Hepatocyte (in vitro differentiated cells): ENCODE measurements at regions not wholly inside any gene's neighbourhood (a gene's known extent, or its start where the extent isn't known, plus 50 kb on each side); places are given as distances from the start of the nearest gene placed in this dataset.
"Not testable (repeated sequence)": the region's sequence is repeated elsewhere in the genome, so short reads cannot be mapped to it uniquely, and the experiment has no call there.

ENCODE experiments used
- DNase-seq: peaks from one replicate; pipeline ENCODE4 v3.0.0-alpha.2; 2016; ENCODE audit warnings: low spot score
- H2AFZ ChIP-seq: fragments of 200-600 bp; sonication (generic); 2 replicates; pipeline ENCODE4 v1.6.0; 2016; ENCODE audit warnings: antibody characterized with exemption, mild to moderate bottlenecking
- H3K27ac ChIP-seq: fragments of 200-600 bp; sonication (generic); 2 replicates; pipeline ENCODE4 v1.5.1; 2016; ENCODE audit warnings: mild to moderate bottlenecking
- H3K27me3 ChIP-seq: fragments of 200-600 bp; sonication (generic); 2 replicates; pipeline ENCODE4 v1.6.1; 2016
- H3K36me3 ChIP-seq: fragments of 200-600 bp; sonication (generic); replicated peaks from 2 replicates; pipeline ENCODE4 v1.5.1; 2016; ENCODE audit warnings: low read depth; ENCODE audit not compliant: insufficient read depth
- H3K4me1 ChIP-seq: fragments of 200-600 bp; sonication (generic); 2 replicates; pipeline ENCODE4 v1.5.1; 2016; ENCODE audit warnings: mild to moderate bottlenecking, moderate library complexity; ENCODE audit not compliant: insufficient read depth
- H3K4me2 ChIP-seq: fragments of 200-600 bp; sonication (generic); 2 replicates; pipeline ENCODE4 v1.6.0; 2016
- H3K4me3 ChIP-seq: fragments of 200-600 bp; sonication (generic); 2 replicates; pipeline ENCODE4 v1.5.1; 2016; ENCODE audit warnings: mild to moderate bottlenecking
- H3K79me2 ChIP-seq: fragments of 200-600 bp; sonication (generic); 2 replicates; pipeline ENCODE4 v1.6.0; 2017; ENCODE audit warnings: mild to moderate bottlenecking
- H3K9me2 ChIP-seq: fragments of 200-600 bp; sonication (generic); replicated peaks from 2 replicates; pipeline ENCODE4 v1.6.0; 2017; ENCODE audit warnings: mild to moderate bottlenecking; ENCODE audit not compliant: insufficient read depth
- H3K9me3 ChIP-seq: fragments of 200-600 bp; sonication (generic); 2 replicates; pipeline ENCODE4 v1.5.1; 2016; ENCODE audit warnings: low read depth, mild to moderate bottlenecking
- H4K20me1 ChIP-seq: fragments of 200-600 bp; sonication (generic); 2 replicates; pipeline ENCODE4 v1.6.0; 2016; ENCODE audit warnings: mild to moderate bottlenecking; ENCODE audit not compliant: insufficient read depth, poor library complexity, severe bottlenecking
- EZH2 ChIP-seq: fragments of 200-600 bp; sonication (generic); IDR thresholded peaks from 2 replicates; pipeline ENCODE4 v1.6.1; 2016; ENCODE audit warnings: antibody characterized with exemption, mild to moderate bottlenecking, borderline replicate concordance
- EZH2phosphoT487 ChIP-seq: fragments of 200-600 bp; sonication (generic); IDR thresholded peaks from one replicate; pipeline ENCODE4 v1.6.1; 2018; ENCODE audit warnings: antibody characterized with exemption, mild to moderate bottlenecking, low read depth, moderate library complexity; ENCODE audit not compliant: unreplicated experiment, severe bottlenecking
- WGBS: methylation state at CpG from one replicate; pipeline ENCODE4 v1.1.6; 2016; ENCODE audit warnings: low lambda C conversion rate; ENCODE audit errors: missing lambda C conversion rate; 5-methylcytosine and 5-hydroxymethylcytosine counted together
- TF ChIP-seq, protein P1 (sequence below): fragments of 200-600 bp; sonication (generic); IDR thresholded peaks from 2 replicates; pipeline ENCODE4 v1.5.1; 2016; ENCODE audit warnings: antibody characterized with exemption, mild to moderate bottlenecking; ENCODE audit not compliant: poor library complexity

DNA sequence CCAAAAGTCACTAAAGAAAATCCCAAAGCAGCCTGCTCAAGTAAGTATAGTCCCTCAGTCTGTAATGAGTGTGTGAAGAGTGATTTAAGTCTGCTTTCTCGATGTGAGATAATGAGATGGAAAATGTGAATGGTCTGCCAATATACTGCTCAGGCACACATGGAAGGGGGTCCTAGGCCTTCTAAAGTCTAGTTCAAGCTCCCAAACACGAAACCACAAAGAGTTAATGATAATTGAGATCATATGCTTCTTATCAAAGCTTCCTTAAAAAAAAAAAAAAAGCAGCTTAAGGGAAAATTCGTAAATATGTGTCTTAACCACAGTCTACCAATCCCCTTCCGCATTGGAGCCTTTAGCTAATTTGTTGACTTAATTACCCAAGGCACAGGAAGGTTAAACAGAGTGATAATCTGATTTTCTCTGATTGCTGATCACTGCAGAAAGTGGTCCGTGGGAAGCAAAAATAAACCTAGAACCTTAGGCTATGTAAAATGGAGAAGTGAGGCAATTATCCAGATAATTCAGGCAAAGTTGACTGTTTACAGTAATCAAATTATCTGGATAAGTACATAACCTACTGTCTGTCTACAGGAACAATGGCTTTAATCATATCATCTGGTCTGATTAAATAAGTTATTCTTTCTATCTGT lies 172.9 kb downstream of the MBL2 start:
- Histone ChIP-seq H3K36me3 (no peaks in the 10 kb centered on the region), H3K9me2 (no peaks in the 10 kb centered on the region), H3K79me2 (no peaks in the 10 kb centered on the region), H2AFZ (no peak overlapping the region), H3K4me1 (no peaks in the 10 kb centered on the region), H3K27ac (no peak overlapping the region), H3K27me3 (no peaks in the 10 kb centered on the region), H3K4me2 (no peak overlapping the region), H4K20me1 (no peaks in the 10 kb centered on the region), H3K4me3 (no peak overlapping the region), H3K9me3 (no peaks in the 10 kb centered on the region)
- TF ChIP-seq EZH2phosphoT487, result no peak
- TF ChIP-seq EZH2, result no peak
- TF ChIP-seq, protein P1, sequence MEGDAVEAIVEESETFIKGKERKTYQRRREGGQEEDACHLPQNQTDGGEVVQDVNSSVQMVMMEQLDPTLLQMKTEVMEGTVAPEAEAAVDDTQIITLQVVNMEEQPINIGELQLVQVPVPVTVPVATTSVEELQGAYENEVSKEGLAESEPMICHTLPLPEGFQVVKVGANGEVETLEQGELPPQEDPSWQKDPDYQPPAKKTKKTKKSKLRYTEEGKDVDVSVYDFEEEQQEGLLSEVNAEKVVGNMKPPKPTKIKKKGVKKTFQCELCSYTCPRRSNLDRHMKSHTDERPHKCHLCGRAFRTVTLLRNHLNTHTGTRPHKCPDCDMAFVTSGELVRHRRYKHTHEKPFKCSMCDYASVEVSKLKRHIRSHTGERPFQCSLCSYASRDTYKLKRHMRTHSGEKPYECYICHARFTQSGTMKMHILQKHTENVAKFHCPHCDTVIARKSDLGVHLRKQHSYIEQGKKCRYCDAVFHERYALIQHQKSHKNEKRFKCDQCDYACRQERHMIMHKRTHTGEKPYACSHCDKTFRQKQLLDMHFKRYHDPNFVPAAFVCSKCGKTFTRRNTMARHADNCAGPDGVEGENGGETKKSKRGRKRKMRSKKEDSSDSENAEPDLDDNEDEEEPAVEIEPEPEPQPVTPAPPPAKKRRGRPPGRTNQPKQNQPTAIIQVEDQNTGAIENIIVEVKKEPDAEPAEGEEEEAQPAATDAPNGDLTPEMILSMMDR, result no peak
- no peak for DNase-seq
- 26% methylated on average over 5 of the region's 5 CpGs for WGBS

DNA sequence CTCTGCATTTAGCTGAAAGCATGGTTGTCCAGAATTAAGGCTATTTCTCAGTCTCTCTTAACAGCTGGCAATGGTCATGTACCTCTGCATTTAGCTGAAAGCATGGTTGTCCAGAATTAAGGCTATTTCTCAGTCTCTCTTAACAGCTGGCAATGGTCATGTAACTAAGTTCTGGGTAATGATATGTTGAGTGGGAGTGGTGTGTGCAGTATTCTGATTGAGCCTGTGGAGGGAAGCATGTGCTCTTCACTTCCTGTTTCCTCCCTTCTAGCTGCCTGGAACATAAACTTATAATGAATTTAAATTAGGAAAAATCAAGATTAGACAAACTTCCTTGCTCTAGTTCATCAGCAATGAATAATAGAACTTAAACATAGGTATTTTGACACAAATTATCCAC lies 168.5 kb downstream of the MBL2 start:
- H3K79me2 ChIP-seq, H3K4me3 ChIP-seq, H3K27ac ChIP-seq, H3K27me3 ChIP-seq, H3K9me2 ChIP-seq, H2AFZ ChIP-seq, DNase-seq, H3K36me3 ChIP-seq, H4K20me1 ChIP-seq, H3K4me1 ChIP-seq, H3K9me3 ChIP-seq, H3K4me2 ChIP-seq: not testable (repeated sequence)

DNA sequence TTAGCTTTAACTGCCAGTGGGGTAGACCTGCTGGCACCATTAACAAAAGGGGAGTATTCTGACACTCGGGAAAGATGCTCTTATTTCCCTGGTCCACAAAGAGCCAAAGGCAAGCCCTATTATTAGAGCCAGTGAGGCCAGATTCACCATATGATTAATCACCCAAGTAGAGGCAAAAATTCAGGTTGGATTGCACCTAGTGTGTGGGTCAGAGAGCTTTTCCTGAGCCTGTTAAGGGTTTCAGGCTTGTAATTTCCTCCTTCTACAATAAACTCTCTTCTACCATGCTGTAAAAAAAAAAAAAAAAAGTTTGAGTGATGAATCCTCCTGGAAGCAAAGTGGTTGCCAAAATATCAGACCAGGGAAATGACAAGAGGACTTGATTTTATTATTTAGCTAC lies 163.5 kb downstream of the MBL2 start:
- DNase-seq, result no peak
- WGBS, result 36% methylated on average over 1 of the region's 1 CpG
- H3K27ac ChIP-seq, result no peak overlapping the region

GRCh38 chr10:52609626-52610240 lies 162.9 kb downstream of the MBL2 start:
- Histone ChIP-seq H3K27ac (no peak overlapping the region), H3K9me3 (no peaks in the 10 kb centered on the region), H3K4me2 (no peak overlapping the region), H3K27me3 (no peaks in the 10 kb centered on the region), H3K4me1 (no peaks in the 10 kb centered on the region), H2AFZ (no peak overlapping the region), H3K36me3 (no peaks in the 10 kb centered on the region), H4K20me1 (no peaks in the 10 kb centered on the region), H3K79me2 (no peaks in the 10 kb centered on the region), H3K9me2 (no peaks in the 10 kb centered on the region), H3K4me3 (no peak overlapping the region)
- WGBS, result 83% methylated on average over 5 of the region's 5 CpGs
- DNase-seq, result no peak
- TF ChIP-seq, protein P1, result no peak
- TF ChIP-seq EZH2, result no peak
- TF ChIP-seq EZH2phosphoT487, result no peak

More for the DNA sequence above, 163.5 kb downstream of the MBL2 start:
- TF ChIP-seq EZH2 (no peak), EZH2phosphoT487 (no peak)
- H3K27me3 ChIP-seq, result no peaks in the 10 kb centered on the region
- no peaks in the 10 kb centered on the region for H3K9me2 ChIP-seq
- H3K4me1 ChIP-seq, result no peaks in the 10 kb centered on the region
- no peaks in the 10 kb centered on the region for H3K79me2 ChIP-seq
- H3K4me3 ChIP-seq, result no peak overlapping the region
- no peaks in the 10 kb centered on the region for H4K20me1 ChIP-seq
- no peaks in the 10 kb centered on the region for H3K36me3 ChIP-seq
- H2AFZ ChIP-seq, result no peak overlapping the region
- H3K4me2 ChIP-seq, result no peak overlapping the region
- no peaks in the 10 kb centered on the region for H3K9me3 ChIP-seq
